ENCODE measurements at regions not wholly inside any gene's neighbourhood (a gene's known extent, or its start where the extent isn't known, plus 50 kb on each side); places are given as distances from the start of the nearest gene placed in this dataset.

DNA sequence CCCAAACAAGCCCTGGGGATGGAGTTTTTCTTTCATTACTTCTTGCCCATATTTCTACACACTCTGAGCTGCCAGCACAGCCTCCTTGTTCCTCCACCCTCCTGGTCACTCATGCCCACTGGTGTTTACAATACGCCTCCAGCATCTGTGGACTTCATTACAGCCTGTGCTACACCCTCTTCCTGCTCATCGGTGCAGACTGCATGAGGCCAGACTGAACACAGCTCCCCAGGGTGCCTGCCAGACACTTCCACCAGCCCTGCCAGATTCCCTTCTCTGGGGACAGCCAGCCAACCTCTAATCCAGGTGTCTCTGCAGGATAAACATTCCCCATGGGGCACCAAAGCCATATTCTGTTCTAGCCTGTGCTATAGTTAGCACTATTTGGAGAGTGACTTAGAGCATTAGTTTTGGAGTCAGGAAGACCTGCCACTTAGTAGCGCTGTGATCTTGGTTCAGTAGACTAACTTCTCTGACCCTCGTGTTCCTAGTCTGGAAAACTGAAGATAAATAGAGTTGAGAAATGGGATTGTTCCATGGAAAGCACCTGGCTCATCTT, 163.8 kb upstream of the KLF4 start:
- no peak for DNase-seq (ENCODE audit: low spot score)
- H3K4me3 ChIP-seq = no peak overlapping the region
- H3K27ac ChIP-seq = no peak overlapping the region
- TF ChIP-seq, protein P1, sequence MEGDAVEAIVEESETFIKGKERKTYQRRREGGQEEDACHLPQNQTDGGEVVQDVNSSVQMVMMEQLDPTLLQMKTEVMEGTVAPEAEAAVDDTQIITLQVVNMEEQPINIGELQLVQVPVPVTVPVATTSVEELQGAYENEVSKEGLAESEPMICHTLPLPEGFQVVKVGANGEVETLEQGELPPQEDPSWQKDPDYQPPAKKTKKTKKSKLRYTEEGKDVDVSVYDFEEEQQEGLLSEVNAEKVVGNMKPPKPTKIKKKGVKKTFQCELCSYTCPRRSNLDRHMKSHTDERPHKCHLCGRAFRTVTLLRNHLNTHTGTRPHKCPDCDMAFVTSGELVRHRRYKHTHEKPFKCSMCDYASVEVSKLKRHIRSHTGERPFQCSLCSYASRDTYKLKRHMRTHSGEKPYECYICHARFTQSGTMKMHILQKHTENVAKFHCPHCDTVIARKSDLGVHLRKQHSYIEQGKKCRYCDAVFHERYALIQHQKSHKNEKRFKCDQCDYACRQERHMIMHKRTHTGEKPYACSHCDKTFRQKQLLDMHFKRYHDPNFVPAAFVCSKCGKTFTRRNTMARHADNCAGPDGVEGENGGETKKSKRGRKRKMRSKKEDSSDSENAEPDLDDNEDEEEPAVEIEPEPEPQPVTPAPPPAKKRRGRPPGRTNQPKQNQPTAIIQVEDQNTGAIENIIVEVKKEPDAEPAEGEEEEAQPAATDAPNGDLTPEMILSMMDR (IDR thresholded peaks at IDR 0.05) = no peak

DNA sequence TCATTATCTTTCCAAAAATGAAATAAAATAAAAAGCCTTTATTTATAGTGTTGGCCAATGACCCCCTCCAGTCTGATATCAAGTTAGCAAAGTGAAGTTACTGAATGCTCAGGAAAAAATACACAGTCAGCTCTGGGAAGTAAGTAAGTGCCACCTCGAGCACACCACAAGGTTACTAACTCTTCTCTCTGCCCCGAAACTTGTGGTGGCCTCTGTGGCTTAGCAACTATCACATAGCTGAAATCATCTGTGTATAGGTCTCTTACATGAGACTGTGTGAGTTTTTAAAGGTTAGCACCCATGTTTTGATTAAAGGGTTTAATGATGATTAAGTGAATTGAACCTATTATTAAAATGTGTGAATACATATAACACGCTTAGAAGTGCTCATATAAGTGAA, 161.4 kb upstream of the KLF4 start:
- Histone ChIP-seq H3K27ac (no peak overlapping the region), H3K4me3 (no peak overlapping the region)
- TF ChIP-seq, protein P1 (IDR thresholded peaks at IDR 0.05) = no peak
- DNase-seq (ENCODE audit: low spot score) = no peak

DNA sequence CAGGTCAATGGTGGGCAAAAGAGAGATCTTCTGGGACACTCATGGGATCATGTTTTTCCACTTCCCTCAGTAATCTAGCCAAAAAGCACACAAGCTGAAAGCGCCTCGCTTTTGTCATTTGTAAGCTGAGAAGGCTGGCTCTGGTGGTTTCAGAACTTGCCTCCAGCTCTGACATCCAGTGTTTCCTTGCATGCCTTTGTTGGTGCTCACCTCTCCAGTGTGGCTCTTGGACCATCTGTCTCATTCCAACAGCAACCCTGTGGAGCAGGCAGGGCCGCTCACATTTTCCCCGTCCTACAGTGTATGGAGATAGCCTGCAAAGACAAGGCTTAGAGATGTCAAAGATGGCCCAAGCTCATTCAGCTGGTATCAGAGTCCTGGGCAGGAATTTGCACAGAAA, 160.8 kb upstream of the KLF4 start:
- TF ChIP-seq, protein P1 (IDR thresholded peaks at IDR 0.05) = no peak
- Histone ChIP-seq H3K27ac (no peak overlapping the region), H3K4me3 (no peak overlapping the region)
- DNase-seq (ENCODE audit: low spot score) = no peak

DNA sequence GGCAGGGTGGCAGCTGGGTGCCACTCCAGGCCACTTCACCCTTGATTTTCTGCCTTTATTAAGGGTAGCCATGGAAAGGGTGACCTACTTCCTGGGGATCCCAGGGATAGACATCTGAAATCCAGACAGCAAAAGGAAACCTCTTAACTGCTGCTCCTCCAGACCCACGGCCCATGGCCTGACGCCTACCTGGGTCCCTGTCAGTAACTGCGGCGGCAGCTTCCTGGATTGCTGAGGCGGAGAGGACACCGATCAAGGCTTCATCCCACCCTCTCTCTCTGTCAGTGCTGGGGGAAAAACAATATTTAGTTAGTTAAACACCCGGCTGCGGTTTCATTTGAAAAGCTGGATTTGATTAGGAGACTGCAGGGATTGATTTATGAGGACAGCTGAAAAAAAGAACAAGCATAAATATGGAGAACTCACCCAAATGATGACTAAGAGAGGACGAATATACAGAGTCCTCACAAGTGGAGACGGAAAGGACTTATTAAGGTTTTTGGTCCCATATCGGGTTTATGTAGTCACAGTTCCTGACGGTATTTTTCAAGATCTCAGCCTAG, 158.7 kb upstream of the KLF4 start:
- Histone ChIP-seq H3K4me3 (no peak overlapping the region), H3K27ac (no peak overlapping the region)
- no peak for DNase-seq (ENCODE audit: low spot score)
- TF ChIP-seq, protein P1 (IDR thresholded peaks at IDR 0.05) = no peak

DNA sequence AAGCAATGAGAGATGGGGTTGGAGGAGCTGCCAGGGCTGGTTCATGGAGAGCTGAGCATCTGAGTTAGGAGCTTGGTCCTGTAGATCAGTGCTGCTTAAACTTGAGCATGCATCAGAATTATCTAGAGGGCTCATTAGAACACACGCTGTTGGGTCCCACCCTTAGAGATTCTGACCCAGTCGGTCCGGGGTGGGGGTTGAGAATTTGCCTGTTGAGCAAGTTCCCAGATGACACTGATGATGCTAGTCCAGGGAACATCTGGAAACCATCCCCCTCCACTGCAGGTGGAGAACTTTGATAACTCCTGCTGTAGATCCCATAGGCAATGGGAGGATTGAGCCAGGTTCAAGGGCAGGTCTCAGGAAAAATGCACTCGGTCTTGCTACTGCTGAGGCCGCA, 158.0 kb upstream of the KLF4 start:
- no peak overlapping the region for H3K27ac ChIP-seq
- H3K4me3 ChIP-seq = no peak overlapping the region
- TF ChIP-seq, protein P1 (IDR thresholded peaks at IDR 0.05) = no peak

DNA sequence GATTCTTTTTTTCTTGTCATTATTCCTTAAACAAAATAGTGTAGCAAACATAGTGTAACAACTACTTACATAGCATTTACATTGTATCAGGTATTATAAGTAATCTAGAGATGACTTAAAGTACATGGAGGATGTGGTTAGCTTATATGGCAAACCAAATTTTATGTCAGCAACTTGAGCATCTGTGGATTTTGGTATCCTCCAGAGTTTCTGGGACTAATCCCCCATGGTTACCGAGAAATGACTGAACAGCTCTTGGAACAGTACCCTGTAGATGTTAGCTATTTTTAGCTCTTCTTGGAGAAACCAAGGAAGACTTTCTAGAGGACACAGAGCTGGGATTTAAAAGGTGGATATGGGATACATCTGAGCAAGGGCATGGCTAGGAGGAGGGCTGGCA, 157.6 kb upstream of the KLF4 start:
- Histone ChIP-seq H3K4me3 (no peak overlapping the region), H3K27ac (no peak overlapping the region)
- TF ChIP-seq, protein P1 (IDR thresholded peaks at IDR 0.05) = no peak
- no peak for DNase-seq (ENCODE audit: low spot score)

More for the DNA sequence above, 158.0 kb upstream of the KLF4 start:
- no peak for DNase-seq (ENCODE audit: low spot score)

DNA sequence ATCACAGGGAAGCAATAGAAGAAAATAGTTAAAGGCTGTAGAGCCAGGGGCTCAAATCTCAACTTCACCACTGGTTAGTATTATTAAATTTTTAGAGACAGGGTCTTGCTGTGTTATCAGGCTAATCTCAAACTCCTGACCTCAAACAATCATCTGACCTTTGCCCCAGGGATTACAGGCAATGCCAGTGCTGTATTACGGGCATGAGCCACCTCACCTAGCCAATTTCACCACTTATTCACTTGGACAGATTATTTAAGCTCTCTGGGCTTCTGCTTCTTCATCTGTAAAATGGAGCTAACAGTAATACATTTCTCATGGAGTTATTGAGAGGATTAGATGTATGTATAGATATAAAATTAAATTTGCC, 155.9 kb upstream of the KLF4 start:
- Histone ChIP-seq H3K27ac (peak overlapping the region in 1 of 2 donors; percentile 65), H3K4me3 (no peak overlapping the region)
- TF ChIP-seq, protein P1 (IDR thresholded peaks at IDR 0.05) = no peak
- no peak for DNase-seq (ENCODE audit: low spot score)
